Renal pelvis (tissue), 1 donor: ENCODE measurements at regions not wholly inside any gene's neighbourhood (a gene's known extent, or its start where the extent isn't known, plus 50 kb on each side); places are given as distances from the start of the nearest gene placed in this dataset.

Source experiments
- DNase-seq: peaks from one replicate; pipeline ENCODE4 v3.0.0-alpha.2; 2013

GRCh38 chr18:71899183-71899582 is 645.0 kb downstream of the CBLN2 start:
- no peak for DNase-seq

GRCh38 chr18:71887509-71887908 is 656.6 kb downstream of the CBLN2 start:
- no peak for DNase-seq

GRCh38 chr18:71878226-71878625 is 665.9 kb downstream of the CBLN2 start:
- DNase-seq: no peak

GRCh38 chr18:71873695-71874094 is 670.4 kb downstream of the CBLN2 start:
- no peak for DNase-seq

GRCh38 chr18:71865888-71866287 is 678.3 kb downstream of the CBLN2 start:
- DNase-seq: no peak

- DNase-seq: no peak
These were observed 693.5 kb downstream of the CBLN2 start for GRCh38 chr18:71850602-71851001.

GRCh38 chr18:71849407-71849806 is 694.7 kb downstream of the CBLN2 start:
- DNase-seq: no peak

- no peak for DNase-seq
These were observed 697.4 kb downstream of the CBLN2 start for GRCh38 chr18:71846716-71847115.

GRCh38 chr18:71844814-71845213 is 699.3 kb downstream of the CBLN2 start:
- DNase-seq: no peak

- DNase-seq: no peak
These were observed 701.5 kb downstream of the CBLN2 start for GRCh38 chr18:71842666-71843065.

- no peak for DNase-seq
These were observed 706.6 kb downstream of the CBLN2 start for GRCh38 chr18:71837547-71837946.

GRCh38 chr18:71832946-71833617 is 711.1 kb downstream of the CBLN2 start:
- no peak for DNase-seq

GRCh38 chr18:71831039-71831438 is 713.1 kb downstream of the CBLN2 start:
- DNase-seq: peak; percentile 35

GRCh38 chr18:71827301-71827700 is 716.8 kb downstream of the CBLN2 start:
- DNase-seq: no peak

- no peak for DNase-seq
These were observed 728.8 kb downstream of the CBLN2 start for GRCh38 chr18:71815305-71815704.

- no peak for DNase-seq
These were observed 734.4 kb downstream of the CBLN2 start for GRCh38 chr18:71809711-71810110.

- DNase-seq: no peak
These were observed 735.5 kb downstream of the CBLN2 start for GRCh38 chr18:71808616-71809015.

- DNase-seq: no peak
These were observed 736.6 kb downstream of the CBLN2 start for GRCh38 chr18:71807586-71807985.

GRCh38 chr18:71798986-71799673 is 745.0 kb downstream of the CBLN2 start:
- DNase-seq: no peak

- DNase-seq: no peak
These were observed 746.6 kb downstream of the CBLN2 start for GRCh38 chr18:71797554-71797953.

- DNase-seq: no peak
These were observed 759.4 kb downstream of the CBLN2 start for GRCh38 chr18:71784777-71785176.

GRCh38 chr18:71760541-71760940 is 783.6 kb downstream of the CBLN2 start:
- DNase-seq: no peak

GRCh38 chr18:71754246-71754645 is 789.9 kb downstream of the CBLN2 start:
- no peak for DNase-seq

GRCh38 chr18:71743634-71744033 is 800.5 kb downstream of the CBLN2 start:
- no peak for DNase-seq
